Endothelial cell (in vitro differentiated cells): ENCODE measurements at regions not wholly inside any gene's neighbourhood (a gene's known extent, or its start where the extent isn't known, plus 50 kb on each side); places are given as distances from the start of the nearest gene placed in this dataset.

Experiments used
- DNase-seq: peaks from one replicate; pipeline ENCODE4 v3.0.0; 2021; ENCODE audit warnings: low spot score
- H3K27ac Mint-ChIP-seq: one replicate; pipeline ENCODE4 v1.8.0; 2021; ENCODE audit warnings: mixed read lengths, inconsistent platforms; ENCODE audit not compliant: unreplicated experiment
- H3K27me3 Mint-ChIP-seq: one replicate; pipeline ENCODE4 v1.8.0; 2021; ENCODE audit warnings: mild to moderate bottlenecking, moderate library complexity, mixed read lengths, inconsistent platforms; ENCODE audit not compliant: unreplicated experiment
- H3K36me3 Mint-ChIP-seq: one replicate; pipeline ENCODE4 v1.8.0; 2021; ENCODE audit warnings: mild to moderate bottlenecking, low read depth, mixed read lengths, inconsistent platforms; ENCODE audit not compliant: unreplicated experiment
- H3K4me1 Mint-ChIP-seq: one replicate; pipeline ENCODE4 v1.8.0; 2021; ENCODE audit warnings: mild to moderate bottlenecking, mixed read lengths, inconsistent platforms; ENCODE audit not compliant: unreplicated experiment
- H3K4me3 Mint-ChIP-seq: one replicate; pipeline ENCODE4 v1.8.0; 2021; ENCODE audit warnings: mild to moderate bottlenecking, mixed read lengths, inconsistent platforms; ENCODE audit not compliant: unreplicated experiment
- H3K9me3 Mint-ChIP-seq: one replicate; pipeline ENCODE4 v1.8.0; 2021; ENCODE audit warnings: mixed read lengths, inconsistent platforms; ENCODE audit not compliant: unreplicated experiment
- TF ChIP-seq, protein P1 (sequence below): fragments of 200-600 bp; sonication (generic); IDR thresholded peaks from one replicate; pipeline ENCODE4 v1.5.0; 2021; ENCODE audit warnings: antibody characterized with exemption; ENCODE audit not compliant: unreplicated experiment

DNA sequence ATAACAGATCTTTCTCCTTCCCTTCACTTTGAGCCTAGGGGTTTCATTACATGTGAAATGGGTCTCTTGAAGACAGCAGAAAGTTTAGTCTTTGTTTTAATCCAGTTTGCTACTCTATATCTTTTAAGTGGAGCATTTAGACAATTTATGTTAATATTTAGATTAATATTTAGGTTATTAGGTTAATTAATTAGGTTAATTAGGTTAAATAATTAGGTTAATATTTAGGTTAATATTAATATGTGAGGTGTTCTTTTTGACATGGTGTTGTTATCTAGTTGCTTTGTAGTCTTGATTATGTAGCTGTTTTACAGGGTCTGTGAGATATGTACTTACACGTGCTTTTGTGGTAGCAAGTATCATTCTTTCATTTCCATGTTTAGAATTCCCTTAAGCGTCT is 312.9 kb downstream of the NEK10 start:
- Mint-ChIP-seq H3K27me3 (peaks cover 2% of the 10 kb centered on the region), H3K9me3 (peaks cover 9% of the 10 kb centered on the region), H3K27ac (no peak overlapping the region), H3K4me3 (no peak overlapping the region), H3K36me3 (no peaks in the 10 kb centered on the region), H3K4me1 (no peaks in the 10 kb centered on the region)
- TF ChIP-seq, protein P1, sequence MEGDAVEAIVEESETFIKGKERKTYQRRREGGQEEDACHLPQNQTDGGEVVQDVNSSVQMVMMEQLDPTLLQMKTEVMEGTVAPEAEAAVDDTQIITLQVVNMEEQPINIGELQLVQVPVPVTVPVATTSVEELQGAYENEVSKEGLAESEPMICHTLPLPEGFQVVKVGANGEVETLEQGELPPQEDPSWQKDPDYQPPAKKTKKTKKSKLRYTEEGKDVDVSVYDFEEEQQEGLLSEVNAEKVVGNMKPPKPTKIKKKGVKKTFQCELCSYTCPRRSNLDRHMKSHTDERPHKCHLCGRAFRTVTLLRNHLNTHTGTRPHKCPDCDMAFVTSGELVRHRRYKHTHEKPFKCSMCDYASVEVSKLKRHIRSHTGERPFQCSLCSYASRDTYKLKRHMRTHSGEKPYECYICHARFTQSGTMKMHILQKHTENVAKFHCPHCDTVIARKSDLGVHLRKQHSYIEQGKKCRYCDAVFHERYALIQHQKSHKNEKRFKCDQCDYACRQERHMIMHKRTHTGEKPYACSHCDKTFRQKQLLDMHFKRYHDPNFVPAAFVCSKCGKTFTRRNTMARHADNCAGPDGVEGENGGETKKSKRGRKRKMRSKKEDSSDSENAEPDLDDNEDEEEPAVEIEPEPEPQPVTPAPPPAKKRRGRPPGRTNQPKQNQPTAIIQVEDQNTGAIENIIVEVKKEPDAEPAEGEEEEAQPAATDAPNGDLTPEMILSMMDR = no peak
- no peak for DNase-seq

DNA sequence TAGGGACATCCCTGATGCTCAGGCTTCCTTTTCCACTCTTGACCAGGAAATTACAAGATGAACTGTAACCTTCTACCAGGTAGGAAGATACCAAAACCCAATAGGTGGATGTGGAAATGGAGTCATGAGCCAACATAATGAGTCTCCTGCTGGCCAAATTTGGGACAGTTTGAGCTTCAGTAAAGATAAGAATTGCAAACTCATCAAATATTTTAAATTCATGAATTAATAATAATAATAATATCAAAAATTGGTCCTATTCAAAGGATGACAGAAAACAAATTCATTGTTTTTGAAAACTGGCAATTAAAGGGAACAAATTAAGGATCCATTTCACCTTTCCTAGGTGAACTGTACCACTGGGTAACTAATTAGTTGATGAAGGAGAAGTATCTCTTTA is 309.7 kb downstream of the NEK10 start:
- Mint-ChIP-seq H3K27me3 (no peaks in the 10 kb centered on the region), H3K9me3 (no peaks in the 10 kb centered on the region), H3K4me3 (no peak overlapping the region), H3K36me3 (no peaks in the 10 kb centered on the region), H3K4me1 (no peaks in the 10 kb centered on the region), H3K27ac (no peak overlapping the region)
- TF ChIP-seq, protein P1 = peak; percentile 35
- no peak for DNase-seq
